WTC11 (cell line): ENCODE measurements at regions not wholly inside any gene's neighbourhood (a gene's known extent, or its start where the extent isn't known, plus 50 kb on each side); places are given as distances from the start of the nearest gene placed in this dataset.

Source experiments
- ATAC-seq: fragments of 200-7000 bp; cut with Tn5 transposase; 2 replicates; pipeline ENCODE4 v1.10.0; 2021; ENCODE audit warnings: mild to moderate bottlenecking, moderate library complexity
- CTCF ChIA-PET: fragments of 300-600 bp; sonication (Branson Sonifier 250); formaldehyde crosslinking; loops from one replicate; lab custom pipeline; 2021; ENCODE audit warnings: antibody characterized with exemption; lab: Charles Lee
- POLR2A ChIA-PET: fragments of 350-600 bp; sonication (Branson Sonifier 250); formaldehyde crosslinking; loops from one replicate; lab custom pipeline; 2021; ENCODE audit warnings: antibody characterized with exemption; lab: Charles Lee
- DNase-seq: peaks from one replicate; pipeline ENCODE4 v3.0.0; 2021; ENCODE audit warnings: low spot score
- H3K27ac Mint-ChIP-seq: 2 replicates; pipeline ENCODE4 v1.8.0; 2021; ENCODE audit warnings: mixed read lengths
- H3K27me3 Mint-ChIP-seq: 2 replicates; pipeline ENCODE4 v1.8.0; 2021; ENCODE audit warnings: low read depth, mild to moderate bottlenecking, moderate library complexity, mixed read lengths
- H3K36me3 Mint-ChIP-seq: 2 replicates; pipeline ENCODE4 v1.8.0; 2021; ENCODE audit warnings: mixed read lengths
- H3K4me1 Mint-ChIP-seq: 2 replicates; pipeline ENCODE4 v1.8.0; 2022; ENCODE audit warnings: mixed read lengths
- H3K4me3 Mint-ChIP-seq: 2 replicates; pipeline ENCODE4 v1.8.0; 2021; ENCODE audit warnings: mild to moderate bottlenecking, moderate library complexity, mixed read lengths
- H3K9me3 Mint-ChIP-seq: 2 replicates; pipeline ENCODE4 v1.8.0; 2021; ENCODE audit warnings: mixed read lengths
- ATF1 ChIP-seq: sonication (generic); formaldehyde crosslinking; IDR thresholded peaks from 2 replicates; pipeline ENCODE4 v1.8.1; 2023; ENCODE audit warnings: mild to moderate bottlenecking, moderate library complexity, missing genetic modification reagents
- ATF3 ChIP-seq: sonication (generic); formaldehyde crosslinking; conservative IDR thresholded peaks from 2 replicates; pipeline ENCODE4 v1.8.1; 2022; ENCODE audit warnings: mild to moderate bottlenecking, missing genetic modification reagents
- ATF6 ChIP-seq: sonication (generic); formaldehyde crosslinking; IDR thresholded peaks from 2 replicates; pipeline ENCODE4 v1.8.1; 2023; ENCODE audit warnings: mild to moderate bottlenecking, missing genetic modification reagents
- CBFB ChIP-seq: sonication (generic); formaldehyde crosslinking; IDR thresholded peaks from 2 replicates; pipeline ENCODE4 v1.8.1; 2022; ENCODE audit warnings: mild to moderate bottlenecking, low read depth, missing genetic modification reagents
- E2F1 ChIP-seq: sonication (generic); formaldehyde crosslinking; IDR thresholded peaks from 2 replicates; pipeline ENCODE4 v1.8.0; 2022; ENCODE audit warnings: mild to moderate bottlenecking, missing genetic modification reagents
- E2F4 ChIP-seq: sonication (generic); formaldehyde crosslinking; IDR thresholded peaks from 2 replicates; pipeline ENCODE4 v1.8.1; 2022; ENCODE audit warnings: low read depth, mild to moderate bottlenecking, moderate library complexity, missing genetic modification reagents, borderline replicate concordance
- EMX1 ChIP-seq: fragments of 250-450 bp; sonication (Bioruptor Pico); IDR thresholded peaks from 2 replicates; pipeline ENCODE4 v1.8.0; 2021; ENCODE audit warnings: mild to moderate bottlenecking
- ETV6 ChIP-seq: sonication (generic); formaldehyde crosslinking; IDR thresholded peaks from 2 replicates; pipeline ENCODE4 v1.8.1; 2022; ENCODE audit warnings: mild to moderate bottlenecking, missing genetic modification reagents
- FOXK1 ChIP-seq: sonication (generic); formaldehyde crosslinking; IDR thresholded peaks from 2 replicates; pipeline ENCODE4 v1.8.0; 2022; ENCODE audit warnings: mild to moderate bottlenecking, moderate library complexity, missing genetic modification reagents
- GRHL2 ChIP-seq: fragments of 250-450 bp; sonication (Bioruptor Pico); IDR thresholded peaks from 2 replicates; pipeline ENCODE4 v1.8.0; 2022; ENCODE audit warnings: mild to moderate bottlenecking, moderate library complexity; ENCODE audit not compliant: insufficient replicate concordance, severe bottlenecking
- IRF1 ChIP-seq: sonication (generic); formaldehyde crosslinking; IDR thresholded peaks from 2 replicates; pipeline ENCODE4 v1.8.0; 2023; ENCODE audit warnings: missing genetic modification reagents
- IRF2 ChIP-seq: sonication (generic); formaldehyde crosslinking; IDR thresholded peaks from 2 replicates; pipeline ENCODE4 v1.8.0; 2022; ENCODE audit warnings: low read depth, missing genetic modification reagents, borderline replicate concordance
- NFE2L1 ChIP-seq: sonication (generic); formaldehyde crosslinking; IDR thresholded peaks from 2 replicates; pipeline ENCODE4 v1.8.1; 2023; ENCODE audit warnings: missing genetic modification reagents
- NR2C2 ChIP-seq: sonication (generic); formaldehyde crosslinking; IDR thresholded peaks from 2 replicates; pipeline ENCODE4 v1.8.0; 2022; ENCODE audit warnings: mild to moderate bottlenecking, missing genetic modification reagents
- SMAD4 ChIP-seq: sonication (generic); formaldehyde crosslinking; IDR thresholded peaks from 2 replicates; pipeline ENCODE4 v1.8.0; 2022; ENCODE audit warnings: mild to moderate bottlenecking, missing genetic modification reagents
- USF1 ChIP-seq: sonication (generic); formaldehyde crosslinking; IDR thresholded peaks from 2 replicates; pipeline ENCODE4 v1.8.0; 2022; ENCODE audit warnings: mild to moderate bottlenecking, missing genetic modification reagents
- USF2 ChIP-seq: sonication (generic); formaldehyde crosslinking; IDR thresholded peaks from 2 replicates; pipeline ENCODE4 v1.8.1; 2023; ENCODE audit warnings: mild to moderate bottlenecking, missing genetic modification reagents, moderate library complexity
- ZNF317 ChIP-seq: sonication (generic); formaldehyde crosslinking; IDR thresholded peaks from 2 replicates; pipeline ENCODE4 v1.8.1; 2023; ENCODE audit warnings: low read depth, mild to moderate bottlenecking, moderate library complexity, missing genetic modification reagents, borderline replicate concordance
- ZNF532 ChIP-seq: fragments of 250-450 bp; sonication (Bioruptor Pico); IDR thresholded peaks from 2 replicates; pipeline ENCODE4 v1.9.0; 2021; ENCODE audit warnings: mild to moderate bottlenecking, borderline replicate concordance

- POLR2A ChIA-PET: interaction anchor here (0.6 kb wide), 1 partner anchor 160 kb away, joined by 4 read pairs; no protein-coding TSS in a partner anchor
- no peaks in the 10 kb centered on the region; the same call in 1 of the 2 replicates for H3K9me3 Mint-ChIP-seq
- TF ChIP-seq IRF1: no peak
- no peak for TF ChIP-seq USF1 (CRISPR knock-in tag)
- TF ChIP-seq NFE2L1 (CRISPR knock-in tag): no peak
- TF ChIP-seq, all 79 proteins: peak for 0
- Mint-ChIP-seq H3K27ac (no peak overlapping the region), H3K4me1 (peaks cover 22% of the 10 kb centered on the region), H3K36me3 (no peaks in the 10 kb centered on the region), H3K4me3 (no peak overlapping the region), H3K27me3 (peaks cover 3% of the 10 kb centered on the region; the same call in 1 of the 2 replicates)
- no peak for DNase-seq
- ATAC-seq: no peak
- CTCF ChIA-PET: interaction anchor here (1.1 kb wide), 1 partner anchor 144 kb away, joined by 5 read pairs; no protein-coding TSS in a partner anchor
These were observed 77.0 kb upstream of the TSC22D1 start for GRCh38 chr13:44652962-44653660.

- Mint-ChIP-seq H3K36me3 (no peaks in the 10 kb centered on the region), H3K9me3 (no peaks in the 10 kb centered on the region; the same call in 1 of the 2 replicates), H3K4me1 (peaks cover 22% of the 10 kb centered on the region), H3K4me3 (no peak overlapping the region), H3K27me3 (peaks cover 3% of the 10 kb centered on the region; the same call in 1 of the 2 replicates)
- no peak for ATAC-seq
- DNase-seq: no peak
- CTCF ChIA-PET: interaction anchor here (2.4 kb wide), 1 partner anchor 166 kb away, joined by 8 read pairs; no protein-coding TSS in a partner anchor
- TF ChIP-seq ZNF317 (CRISPR knock-in tag): no peak
- TF ChIP-seq GRHL2 (CRISPR knock-in tag): no peak
- no peak for TF ChIP-seq ATF6 (CRISPR knock-in tag)
- TF ChIP-seq ATF3 (CRISPR knock-in tag): no peak
- TF ChIP-seq SMAD4 (CRISPR knock-in tag): no peak
- TF ChIP-seq ETV6: no peak
- TF ChIP-seq ATF1: no peak
- TF ChIP-seq E2F1 (CRISPR knock-in tag): no peak
- TF ChIP-seq E2F4 (CRISPR knock-in tag): no peak
- TF ChIP-seq NR2C2 (CRISPR knock-in tag): no peak
- TF ChIP-seq EMX1 (CRISPR knock-in tag): no peak
- TF ChIP-seq, all 79 proteins: peak for 0
- no peak overlapping the region for H3K27ac Mint-ChIP-seq
- POLR2A ChIA-PET: no interaction called here
These were observed 76.0 kb upstream of the TSC22D1 start for GRCh38 chr13:44652168-44652567.

GRCh38 chr13:44651724-44652123 is 75.6 kb upstream of the TSC22D1 start:
- ATAC-seq: no peak
- POLR2A ChIA-PET: no interaction called here
- no peak for DNase-seq
- Mint-ChIP-seq H3K27me3 (peaks cover 3% of the 10 kb centered on the region; the same call in 1 of the 2 replicates), H3K27ac (no peak overlapping the region), H3K4me1 (peaks cover 22% of the 10 kb centered on the region), H3K4me3 (no peak overlapping the region), H3K36me3 (no peaks in the 10 kb centered on the region), H3K9me3 (no peaks in the 10 kb centered on the region; the same call in 1 of the 2 replicates)
- CTCF ChIA-PET: interaction anchor here (2.4 kb wide), 1 partner anchor 167 kb away, joined by 8 read pairs; no protein-coding TSS in a partner anchor
- TF ChIP-seq IRF2 (CRISPR knock-in tag): no peak
- no peak for TF ChIP-seq FOXK1 (CRISPR knock-in tag)
- TF ChIP-seq CBFB (CRISPR knock-in tag): no peak
- TF ChIP-seq USF2 (CRISPR knock-in tag): no peak
- no peak for TF ChIP-seq ZNF532
